Fibroblast of mammary gland (primary cell): ENCODE measurements at regions not wholly inside any gene's neighbourhood (a gene's known extent, or its start where the extent isn't known, plus 50 kb on each side); places are given as distances from the start of the nearest gene placed in this dataset.

Experiments
- DNase-seq: peaks from one replicate; pipeline ENCODE4 v3.0.0-alpha.2; 2010; ENCODE audit warnings: low read depth
- H3K4me3 ChIP-seq: 2 replicates; pipeline ENCODE4 v1.5.1; 2011; ENCODE audit warnings: low read depth, mild to moderate bottlenecking, low read length, moderate library complexity; ENCODE audit not compliant: control insufficient read depth
- CTCF ChIP-seq: conservative IDR thresholded peaks from 2 replicates; pipeline ENCODE4 v1.5.1; 2011; ENCODE audit warnings: low read depth, low read length, inconsistent platforms; ENCODE audit not compliant: control insufficient read depth, insufficient read depth

- H3K4me3 ChIP-seq: no peak overlapping the region
- DNase-seq: no peak
- TF ChIP-seq CTCF: no peak
Observed at GRCh38 chr1:80633947-80634706, 1166.6 kb upstream of the ADGRL2 start.

GRCh38 chr1:80632284-80632683, 1168.5 kb upstream of the ADGRL2 start:
- no peak for TF ChIP-seq CTCF
- H3K4me3 ChIP-seq: no peak overlapping the region
- no peak for DNase-seq

- H3K4me3 ChIP-seq: no peak overlapping the region
- TF ChIP-seq CTCF: no peak
- no peak for DNase-seq
Observed at GRCh38 chr1:80629304-80629837, 1171.4 kb upstream of the ADGRL2 start.

GRCh38 chr1:80624682-80625081, 1176.1 kb upstream of the ADGRL2 start:
- TF ChIP-seq CTCF: no peak
- H3K4me3 ChIP-seq: no peak overlapping the region
- DNase-seq: no peak

- TF ChIP-seq CTCF: no peak
- H3K4me3 ChIP-seq: no peak overlapping the region
- DNase-seq: no peak
Observed at GRCh38 chr1:80607064-80607463, 1193.7 kb upstream of the ADGRL2 start.

- DNase-seq: no peak
- TF ChIP-seq CTCF: no peak
- no peak overlapping the region for H3K4me3 ChIP-seq
Observed at GRCh38 chr1:80594013-80594412, 1206.7 kb upstream of the ADGRL2 start.
